AG10803 (cell line): ENCODE measurements at regions not wholly inside any gene's neighbourhood (a gene's known extent, or its start where the extent isn't known, plus 50 kb on each side); places are given as distances from the start of the nearest gene placed in this dataset.

Experiments
- DNase-seq: peaks from one replicate; pipeline ENCODE4 v3.0.0; 2010; ENCODE audit warnings: low read depth
- H3K4me3 ChIP-seq: 2 replicates; pipeline ENCODE4 v1.5.1; 2011; ENCODE audit warnings: mild to moderate bottlenecking, low read length, control low read depth
- CTCF ChIP-seq: conservative IDR thresholded peaks from 2 replicates; pipeline ENCODE4 v1.5.1; 2011; ENCODE audit warnings: mild to moderate bottlenecking, low read length, control low read depth, inconsistent platforms

GRCh38 chr3:106004826-106005225 is 136.0 kb upstream of the CBLB start:
- TF ChIP-seq CTCF = no peak
- no peak for DNase-seq
- H3K4me3 ChIP-seq = no peak overlapping the region

- peak; percentile 87 for DNase-seq
- no peak overlapping the region for H3K4me3 ChIP-seq
- no peak for TF ChIP-seq CTCF
Measured at GRCh38 chr3:106006001-106006400, 137.2 kb upstream of the CBLB start.

GRCh38 chr3:106006571-106006970 is 137.8 kb upstream of the CBLB start:
- no peak for TF ChIP-seq CTCF
- DNase-seq = no peak
- H3K4me3 ChIP-seq = no peak overlapping the region

GRCh38 chr3:106007512-106007911 is 138.7 kb upstream of the CBLB start:
- no peak for DNase-seq
- no peak overlapping the region for H3K4me3 ChIP-seq

GRCh38 chr3:106008766-106009165 is 140.0 kb upstream of the CBLB start:
- DNase-seq = no peak
- no peak overlapping the region for H3K4me3 ChIP-seq
- TF ChIP-seq CTCF = no peak

More at GRCh38 chr3:106007512-106007911, 138.7 kb upstream of the CBLB start:
- TF ChIP-seq CTCF = no peak

- no peak for DNase-seq
- no peak overlapping the region for H3K4me3 ChIP-seq
- no peak for TF ChIP-seq CTCF
Measured at GRCh38 chr3:106010829-106011228, 142.0 kb upstream of the CBLB start.

- no peak for TF ChIP-seq CTCF
- H3K4me3 ChIP-seq = no peak overlapping the region
- DNase-seq = peak; percentile 93
Measured at GRCh38 chr3:106013971-106014370, 145.2 kb upstream of the CBLB start.
